ENCODE measurements at regions not wholly inside any gene's neighbourhood (a gene's known extent, or its start where the extent isn't known, plus 50 kb on each side); places are given as distances from the start of the nearest gene placed in this dataset.

GRCh38 chr20:24106150-24106800, 117.7 kb upstream of the GGTLC1 start:
- DNase-seq (ENCODE audit: low read depth in 2 of 2) = no peak

- DNase-seq (ENCODE audit: low read depth in 2 of 2) = no peak
These were observed 114.3 kb upstream of the GGTLC1 start for GRCh38 chr20:24102749-24103333.

- no peak for DNase-seq (ENCODE audit: low read depth in 2 of 2)
These were observed 113.7 kb upstream of the GGTLC1 start for GRCh38 chr20:24102290-24102689.

- DNase-seq (ENCODE audit: low read depth in 2 of 2) = peak; percentile 38 to 47
These were observed 111.9 kb upstream of the GGTLC1 start for GRCh38 chr20:24100370-24101011.

- DNase-seq (ENCODE audit: low read depth in 2 of 2) = no peak
These were observed 110.3 kb upstream of the GGTLC1 start for GRCh38 chr20:24098886-24099285.

- DNase-seq (ENCODE audit: low read depth in 2 of 2) = no peak
These were observed 109.1 kb upstream of the GGTLC1 start for GRCh38 chr20:24097506-24098245.

- no peak for DNase-seq (ENCODE audit: low read depth in 2 of 2)
These were observed 108.4 kb upstream of the GGTLC1 start for GRCh38 chr20:24096864-24097450.

- DNase-seq (ENCODE audit: low read depth in 2 of 2) = no peak
These were observed 107.7 kb upstream of the GGTLC1 start for GRCh38 chr20:24096264-24096663.

- no peak for DNase-seq (ENCODE audit: low read depth in 2 of 2)
These were observed 107.2 kb upstream of the GGTLC1 start for GRCh38 chr20:24095756-24096155.

- DNase-seq (ENCODE audit: low read depth in 2 of 2) = no peak
These were observed 106.7 kb upstream of the GGTLC1 start for GRCh38 chr20:24095303-24095702.

GRCh38 chr20:24089576-24089975, 101.0 kb upstream of the GGTLC1 start:
- no peak for DNase-seq (ENCODE audit: low read depth in 2 of 2)

GRCh38 chr20:24086121-24086520, 97.5 kb upstream of the GGTLC1 start:
- DNase-seq (ENCODE audit: low read depth in 2 of 2) = no peak

- no peak for DNase-seq (ENCODE audit: low read depth in 2 of 2)
These were observed 95.7 kb upstream of the GGTLC1 start for GRCh38 chr20:24084281-24084680.

GRCh38 chr20:24081077-24081476, 92.5 kb upstream of the GGTLC1 start:
- no peak for DNase-seq (ENCODE audit: low read depth in 2 of 2)

- no peak for DNase-seq (ENCODE audit: low read depth in 2 of 2)
These were observed 91.3 kb upstream of the GGTLC1 start for GRCh38 chr20:24079661-24080412.

- DNase-seq (ENCODE audit: low read depth in 2 of 2) = no peak
These were observed 88.6 kb upstream of the GGTLC1 start for GRCh38 chr20:24077145-24077544.

GRCh38 chr20:24070679-24071078, 82.1 kb upstream of the GGTLC1 start:
- no peak for DNase-seq (ENCODE audit: low read depth in 2 of 2)

GRCh38 chr20:24066076-24066700, 77.6 kb upstream of the GGTLC1 start:
- DNase-seq (ENCODE audit: low read depth in 2 of 2) = peak in 1 of 2 donors; percentile 10

- DNase-seq (ENCODE audit: low read depth in 2 of 2) = no peak
These were observed 76.3 kb upstream of the GGTLC1 start for GRCh38 chr20:24064915-24065314.

- no peak for DNase-seq (ENCODE audit: low read depth in 2 of 2)
These were observed 75.5 kb upstream of the GGTLC1 start for GRCh38 chr20:24064092-24064491.

- DNase-seq (ENCODE audit: low read depth in 2 of 2) = no peak
These were observed 74.5 kb upstream of the GGTLC1 start for GRCh38 chr20:24063100-24063499.
